Suprapubic skin (tissue), 4 donors: ENCODE measurements at regions not wholly inside any gene's neighbourhood (a gene's known extent, or its start where the extent isn't known, plus 50 kb on each side); places are given as distances from the start of the nearest gene placed in this dataset.

Experiments
- DNase-seq, 2 donors: peaks; one replicate each; pipeline ENCODE4 v3.0.0-alpha.2; 2019; ENCODE audit warnings: low spot score in 2 of 2
- H3K27ac ChIP-seq: fragments of 200-600 bp; sonication (generic); one replicate; pipeline ENCODE4 v1.5.1; 2019
- H3K27me3 ChIP-seq: fragments of 200-600 bp; sonication (generic); one replicate; pipeline ENCODE4 v1.5.1; 2019
- H3K36me3 ChIP-seq: fragments of 200-600 bp; sonication (generic); one replicate; pipeline ENCODE4 v1.5.1; 2019
- H3K4me1 ChIP-seq: fragments of 200-600 bp; sonication (generic); one replicate; pipeline ENCODE4 v1.5.1; 2019
- H3K4me3 ChIP-seq: fragments of 200-600 bp; sonication (generic); one replicate; pipeline ENCODE4 v1.5.1; 2019; ENCODE audit warnings: mild to moderate bottlenecking
- H3K9me3 ChIP-seq: fragments of 200-600 bp; sonication (generic); one replicate; pipeline ENCODE4 v1.5.1; 2019
- EP300 ChIP-seq: sonication (generic); formaldehyde crosslinking; IDR thresholded peaks from one replicate; pipeline ENCODE4 v1.6.1; 2017; ENCODE audit warnings: antibody characterized with exemption
- POLR2A ChIP-seq, 2 donors: fragments of 450-650 bp; IDR thresholded peaks; one replicate each; pipeline ENCODE4 v1.6.1; 2017; ENCODE audit warnings: antibody characterized with exemption in 2 of 2, mild to moderate bottlenecking in 2 of 2, moderate library complexity in 2 of 2
- POLR2AphosphoS5 ChIP-seq, 3 donors: sonication (generic); formaldehyde crosslinking; IDR thresholded peaks; one replicate each; pipeline ENCODE4 v1.6.1; 2017; ENCODE audit warnings: antibody characterized with exemption in 3 of 3
- WGBS: methylation state at CpG from one replicate; pipeline ENCODE4 v1.1.5; 2018; 5-methylcytosine and 5-hydroxymethylcytosine counted together
- TF ChIP-seq, protein P1 (sequence below), 2 donors: fragments of 200-600 bp in 1 of 2; fragments of 450-650 bp in 1 of 2; sonication (generic) in 1 of 2; IDR thresholded peaks; one replicate each; pipeline ENCODE4 v1.5.1; 2016 to 2019; ENCODE audit warnings: antibody characterized with exemption in 2 of 2, mild to moderate bottlenecking in 1 of 2, moderate library complexity in 1 of 2

DNA sequence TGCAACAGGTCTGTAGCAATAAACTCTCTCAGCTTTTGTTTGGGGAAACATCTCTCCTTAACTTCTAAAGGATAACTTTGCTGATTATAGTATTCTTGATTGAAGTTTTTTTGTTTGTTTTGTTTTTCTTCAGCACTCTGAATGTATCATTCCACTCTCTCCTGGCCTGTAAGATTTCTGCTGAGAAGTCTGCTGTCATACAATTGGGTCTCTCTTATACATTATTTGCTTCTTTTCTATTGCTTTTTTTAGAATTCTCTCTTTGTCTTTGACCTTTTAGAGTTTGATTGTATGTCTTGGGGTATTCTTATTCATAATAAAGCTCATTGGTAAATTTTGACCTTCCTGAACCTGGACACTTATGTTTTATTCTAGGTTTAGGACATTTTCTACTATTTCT, 386.3 kb downstream of the MRPL39 start:
- TF ChIP-seq, protein P1, sequence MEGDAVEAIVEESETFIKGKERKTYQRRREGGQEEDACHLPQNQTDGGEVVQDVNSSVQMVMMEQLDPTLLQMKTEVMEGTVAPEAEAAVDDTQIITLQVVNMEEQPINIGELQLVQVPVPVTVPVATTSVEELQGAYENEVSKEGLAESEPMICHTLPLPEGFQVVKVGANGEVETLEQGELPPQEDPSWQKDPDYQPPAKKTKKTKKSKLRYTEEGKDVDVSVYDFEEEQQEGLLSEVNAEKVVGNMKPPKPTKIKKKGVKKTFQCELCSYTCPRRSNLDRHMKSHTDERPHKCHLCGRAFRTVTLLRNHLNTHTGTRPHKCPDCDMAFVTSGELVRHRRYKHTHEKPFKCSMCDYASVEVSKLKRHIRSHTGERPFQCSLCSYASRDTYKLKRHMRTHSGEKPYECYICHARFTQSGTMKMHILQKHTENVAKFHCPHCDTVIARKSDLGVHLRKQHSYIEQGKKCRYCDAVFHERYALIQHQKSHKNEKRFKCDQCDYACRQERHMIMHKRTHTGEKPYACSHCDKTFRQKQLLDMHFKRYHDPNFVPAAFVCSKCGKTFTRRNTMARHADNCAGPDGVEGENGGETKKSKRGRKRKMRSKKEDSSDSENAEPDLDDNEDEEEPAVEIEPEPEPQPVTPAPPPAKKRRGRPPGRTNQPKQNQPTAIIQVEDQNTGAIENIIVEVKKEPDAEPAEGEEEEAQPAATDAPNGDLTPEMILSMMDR (IDR thresholded peaks at IDR 0.05): no peak
- TF ChIP-seq POLR2A (IDR thresholded peaks at IDR 0.05) (no peak), POLR2AphosphoS5 (IDR thresholded peaks at IDR 0.05) (no peak), EP300 (no peak)
- no peak overlapping the region for H3K27ac ChIP-seq
- DNase-seq: no peak

DNA sequence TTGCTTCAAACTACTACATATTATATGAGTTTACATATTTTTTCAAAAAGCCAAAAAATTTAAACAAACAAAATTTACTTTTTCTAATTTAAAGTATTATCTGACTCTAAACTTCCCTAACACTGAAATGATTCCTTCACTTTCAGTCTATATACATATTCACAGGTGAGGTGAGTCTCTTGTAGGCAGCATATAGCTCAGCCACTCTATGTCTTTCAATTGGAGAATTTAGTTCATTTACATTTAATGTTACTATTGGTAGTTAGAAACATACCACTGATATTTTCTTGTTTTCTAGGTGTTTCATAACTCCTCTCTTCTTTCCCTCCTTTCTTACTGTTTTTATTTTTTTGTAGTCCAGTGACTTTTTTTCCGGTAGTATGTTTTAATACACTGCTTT, 387.1 kb downstream of the MRPL39 start:
- Histone ChIP-seq H3K4me3 (no peak overlapping the region), H3K27ac (no peak overlapping the region), H3K4me1 (no peaks in the 10 kb centered on the region), H3K36me3 (no peaks in the 10 kb centered on the region), H3K9me3 (no peaks in the 10 kb centered on the region), H3K27me3 (no peaks in the 10 kb centered on the region)
- 97% methylated on average over 1 of the region's 1 CpG for WGBS
- TF ChIP-seq, protein P1 (IDR thresholded peaks at IDR 0.05): no peak
- TF ChIP-seq EP300: no peak
- TF ChIP-seq POLR2AphosphoS5 (IDR thresholded peaks at IDR 0.05): no peak
- TF ChIP-seq POLR2A (IDR thresholded peaks at IDR 0.05): no peak
- DNase-seq: no peak

More for the DNA sequence above, 386.3 kb downstream of the MRPL39 start:
- Histone ChIP-seq H3K4me3 (no peak overlapping the region), H3K27me3 (no peaks in the 10 kb centered on the region), H3K9me3 (no peaks in the 10 kb centered on the region), H3K36me3 (no peaks in the 10 kb centered on the region), H3K4me1 (no peaks in the 10 kb centered on the region)

DNA sequence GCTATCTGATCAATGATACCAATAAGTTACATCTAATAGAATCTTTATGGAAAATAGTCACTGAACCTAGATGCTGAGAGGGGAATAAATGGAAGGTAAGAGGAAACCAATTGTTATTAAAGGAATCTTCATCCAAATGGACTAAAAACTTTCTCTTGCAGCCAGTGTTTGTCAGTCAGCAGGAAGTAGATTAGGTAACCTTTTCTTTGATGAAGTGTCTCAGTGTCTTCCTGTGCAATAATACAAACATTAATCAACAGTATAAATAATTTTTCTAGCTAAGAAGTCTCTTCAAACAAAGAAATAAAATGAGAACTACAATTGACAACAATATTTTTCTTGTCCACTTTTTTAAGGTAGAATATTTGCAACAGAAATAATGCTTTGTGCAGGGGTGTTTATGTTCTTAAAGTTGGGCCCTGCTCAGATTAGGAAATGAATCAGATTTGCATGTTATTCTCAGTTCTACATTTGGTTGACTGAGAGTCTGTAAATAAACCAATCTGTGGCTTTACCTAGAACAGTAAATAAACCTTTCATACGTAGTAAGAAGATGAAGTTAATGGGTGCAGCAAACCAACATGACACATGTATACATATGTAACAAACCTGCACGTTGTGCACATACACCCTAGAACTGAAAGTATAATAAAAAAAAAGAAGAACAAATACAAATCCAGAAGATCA, 391.4 kb downstream of the MRPL39 start:
- no peaks in the 10 kb centered on the region for H3K9me3 ChIP-seq
- TF ChIP-seq EP300: no peak
- WGBS: 52% methylated on average over 2 of the region's 2 CpGs
- no peak overlapping the region for H3K27ac ChIP-seq
- no peak overlapping the region for H3K4me3 ChIP-seq
- no peaks in the 10 kb centered on the region for H3K4me1 ChIP-seq
- no peaks in the 10 kb centered on the region for H3K27me3 ChIP-seq
- no peak for DNase-seq
- H3K36me3 ChIP-seq: no peaks in the 10 kb centered on the region

- Histone ChIP-seq H3K4me3 (no peak overlapping the region), H3K27ac (no peak overlapping the region), H3K9me3 (no peaks in the 10 kb centered on the region), H3K36me3 (no peaks in the 10 kb centered on the region), H3K27me3 (no peaks in the 10 kb centered on the region), H3K4me1 (no peaks in the 10 kb centered on the region)
- no peak for DNase-seq
- WGBS: 87% methylated on average over 8 of the region's 8 CpGs
- TF ChIP-seq, protein P1 (IDR thresholded peaks at IDR 0.05): no peak
- no peak for TF ChIP-seq EP300
- no peak for TF ChIP-seq POLR2AphosphoS5 (IDR thresholded peaks at IDR 0.05)
- no peak for TF ChIP-seq POLR2A (IDR thresholded peaks at IDR 0.05)
These were observed 392.6 kb downstream of the MRPL39 start for GRCh38 chr21:25214676-25215075.

GRCh38 chr21:25199944-25200343, 407.3 kb downstream of the MRPL39 start:
- WGBS: 87% methylated on average over 2 of the region's 2 CpGs

More at GRCh38 chr21:25199944-25200343, 407.3 kb downstream of the MRPL39 start:
- no peaks in the 10 kb centered on the region for H3K9me3 ChIP-seq
- DNase-seq: no peak
- H3K4me3 ChIP-seq: no peak overlapping the region
- TF ChIP-seq POLR2A (IDR thresholded peaks at IDR 0.05): no peak
- TF ChIP-seq, protein P1 (IDR thresholded peaks at IDR 0.05): no peak
- no peak for TF ChIP-seq EP300
- TF ChIP-seq POLR2AphosphoS5 (IDR thresholded peaks at IDR 0.05): no peak
- no peaks in the 10 kb centered on the region for H3K4me1 ChIP-seq
- no peaks in the 10 kb centered on the region for H3K27me3 ChIP-seq
- no peaks in the 10 kb centered on the region for H3K36me3 ChIP-seq
- no peak overlapping the region for H3K27ac ChIP-seq
